ENCODE measurements at regions not wholly inside any gene's neighbourhood (a gene's known extent, or its start where the extent isn't known, plus 50 kb on each side); places are given as distances from the start of the nearest gene placed in this dataset.

DNA sequence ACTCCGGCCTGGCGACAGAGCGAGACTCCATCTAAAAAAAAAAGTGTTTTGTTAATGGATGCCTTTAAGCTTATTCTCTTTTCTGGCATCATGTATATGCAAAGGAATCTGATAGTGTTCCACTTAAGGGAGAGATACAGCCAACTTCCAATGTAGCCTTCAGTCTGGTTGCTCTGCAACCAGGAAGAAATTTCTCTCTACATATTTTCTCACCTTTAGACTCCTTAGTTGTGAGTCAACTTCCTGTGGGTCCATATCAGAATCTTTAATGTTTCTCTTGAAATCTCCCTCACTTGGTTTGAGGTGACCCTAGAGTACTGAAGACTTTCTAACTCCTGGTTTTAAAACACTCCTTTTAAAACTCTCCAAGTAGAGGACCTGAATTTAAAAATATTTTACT is 340.4 kb downstream of the SLC6A15 start:
- no peak overlapping the region for H3K4me3 ChIP-seq
- H3K36me3 ChIP-seq (ENCODE audit: insufficient read depth, low read length): no peaks in the 10 kb centered on the region
- no peaks in the 10 kb centered on the region for H3K9me3 ChIP-seq (ENCODE audit: low read depth, low read length)
- TF ChIP-seq POLR2AphosphoS5 (IDR thresholded peaks at IDR 0.05; ENCODE audit: borderline replicate concordance, low read depth, low read length): no peak
- DNase-seq (ENCODE audit: low read depth, low spot score): no peak
- no peak overlapping the region for H3K9ac ChIP-seq (ENCODE audit: insufficient read length)
- H3K27ac ChIP-seq: no peak overlapping the region

DNA sequence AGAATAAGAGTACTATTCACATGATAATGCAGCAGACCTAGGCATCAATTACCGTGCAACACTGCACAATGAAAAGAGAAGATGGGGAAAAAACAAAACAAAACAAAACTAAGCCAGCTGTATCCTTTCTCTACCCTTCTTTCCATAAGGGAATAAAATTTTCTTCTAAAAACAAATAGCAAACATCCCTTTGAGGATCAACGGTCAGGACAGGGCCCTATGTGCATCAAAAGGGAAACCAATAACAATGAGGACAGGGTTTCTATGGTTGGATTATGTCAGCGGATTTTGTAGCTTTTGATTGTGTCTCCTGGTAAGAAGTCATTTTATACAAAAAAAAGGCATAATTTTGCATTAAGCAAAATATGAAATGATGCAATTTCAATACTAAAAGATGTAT is 350.3 kb downstream of the SLC6A15 start:
- no peak overlapping the region for H3K4me3 ChIP-seq
- no peaks in the 10 kb centered on the region for H3K9me3 ChIP-seq (ENCODE audit: low read depth, low read length)
- no peak for TF ChIP-seq FOXP2 (optimal IDR thresholded peaks at IDR 0.05; ENCODE audit: control extremely low read depth, extremely low read length, insufficient read depth)
- no peak for TF ChIP-seq EZH2 (IDR thresholded peaks at IDR 0.05)
- TF ChIP-seq POLR2AphosphoS5 (IDR thresholded peaks at IDR 0.05; ENCODE audit: borderline replicate concordance, low read depth, low read length): no peak
- H3K9ac ChIP-seq (ENCODE audit: insufficient read length): no peak overlapping the region
- H3K27ac ChIP-seq: no peak overlapping the region
- DNase-seq (ENCODE audit: low read depth, low spot score): no peak
- H3K36me3 ChIP-seq (ENCODE audit: insufficient read depth, low read length): no peaks in the 10 kb centered on the region

DNA sequence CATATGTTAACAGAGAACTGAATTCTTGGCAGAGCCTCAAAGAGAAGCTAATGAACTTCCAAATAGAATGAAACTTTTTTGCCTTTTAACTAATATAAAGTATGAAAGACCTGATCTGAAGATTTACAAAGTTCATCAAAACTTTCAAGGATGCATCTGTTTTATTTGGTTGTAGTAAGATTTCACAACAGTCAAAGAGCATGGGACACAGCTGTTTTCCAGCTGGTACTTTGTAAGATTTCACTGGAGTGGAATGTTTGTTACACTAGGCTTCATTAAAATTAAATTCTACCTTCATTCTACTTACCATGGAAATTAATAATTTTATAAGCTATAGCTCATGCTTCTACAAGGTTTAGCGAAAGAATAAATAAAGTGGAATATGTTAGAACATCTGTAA is 351.2 kb downstream of the SLC6A15 start:
- H3K9ac ChIP-seq (ENCODE audit: insufficient read length): no peak overlapping the region

DNA sequence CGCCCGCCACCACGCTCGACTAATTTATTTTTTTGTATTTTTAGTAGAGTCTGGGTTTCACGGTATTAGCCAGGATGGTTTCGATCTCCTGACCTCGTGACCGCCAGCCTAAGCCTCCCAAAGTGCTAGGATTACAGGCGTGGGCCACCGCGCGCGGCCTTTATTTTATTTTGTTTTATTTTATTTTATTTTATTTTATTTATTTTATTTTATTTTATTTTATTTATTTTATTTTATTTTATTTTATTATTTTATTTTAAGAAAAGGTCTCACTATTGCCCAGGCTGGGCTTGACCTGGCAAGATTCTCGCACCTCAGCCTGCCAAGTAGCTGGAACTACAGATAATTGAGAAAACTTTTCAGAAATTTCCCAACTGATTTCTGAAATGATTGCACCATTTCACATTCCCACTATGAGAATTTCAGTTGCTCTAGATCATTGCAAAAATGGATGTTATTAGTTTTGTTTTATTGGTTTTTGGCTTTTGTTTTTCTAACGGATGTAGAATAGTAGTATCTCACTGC is 358.3 kb downstream of the SLC6A15 start:
- Histone ChIP-seq H3K36me3 (ENCODE audit: insufficient read depth, low read length) (no peaks in the 10 kb centered on the region), H3K27ac (no peak overlapping the region), H3K9me3 (ENCODE audit: low read depth, low read length) (no peaks in the 10 kb centered on the region), H3K9ac (ENCODE audit: insufficient read length) (no peak overlapping the region), H3K4me3 (no peak overlapping the region)
- TF ChIP-seq FOXP2 (optimal IDR thresholded peaks at IDR 0.05; ENCODE audit: control extremely low read depth, extremely low read length, insufficient read depth) (no peak), POLR2AphosphoS5 (IDR thresholded peaks at IDR 0.05; ENCODE audit: borderline replicate concordance, low read depth, low read length) (no peak), EZH2 (IDR thresholded peaks at IDR 0.05) (no peak)
- DNase-seq (ENCODE audit: low read depth, low spot score): no peak

More for the DNA sequence above, 351.2 kb downstream of the SLC6A15 start:
- H3K4me3 ChIP-seq: no peak overlapping the region
- H3K9me3 ChIP-seq (ENCODE audit: low read depth, low read length): no peaks in the 10 kb centered on the region
- H3K27ac ChIP-seq: no peak overlapping the region
- no peak for TF ChIP-seq POLR2AphosphoS5 (IDR thresholded peaks at IDR 0.05; ENCODE audit: borderline replicate concordance, low read depth, low read length)
- no peak for TF ChIP-seq FOXP2 (optimal IDR thresholded peaks at IDR 0.05; ENCODE audit: control extremely low read depth, extremely low read length, insufficient read depth)
- TF ChIP-seq EZH2 (IDR thresholded peaks at IDR 0.05): no peak
- no peak for DNase-seq (ENCODE audit: low read depth, low spot score)
- H3K36me3 ChIP-seq (ENCODE audit: insufficient read depth, low read length): no peaks in the 10 kb centered on the region

DNA sequence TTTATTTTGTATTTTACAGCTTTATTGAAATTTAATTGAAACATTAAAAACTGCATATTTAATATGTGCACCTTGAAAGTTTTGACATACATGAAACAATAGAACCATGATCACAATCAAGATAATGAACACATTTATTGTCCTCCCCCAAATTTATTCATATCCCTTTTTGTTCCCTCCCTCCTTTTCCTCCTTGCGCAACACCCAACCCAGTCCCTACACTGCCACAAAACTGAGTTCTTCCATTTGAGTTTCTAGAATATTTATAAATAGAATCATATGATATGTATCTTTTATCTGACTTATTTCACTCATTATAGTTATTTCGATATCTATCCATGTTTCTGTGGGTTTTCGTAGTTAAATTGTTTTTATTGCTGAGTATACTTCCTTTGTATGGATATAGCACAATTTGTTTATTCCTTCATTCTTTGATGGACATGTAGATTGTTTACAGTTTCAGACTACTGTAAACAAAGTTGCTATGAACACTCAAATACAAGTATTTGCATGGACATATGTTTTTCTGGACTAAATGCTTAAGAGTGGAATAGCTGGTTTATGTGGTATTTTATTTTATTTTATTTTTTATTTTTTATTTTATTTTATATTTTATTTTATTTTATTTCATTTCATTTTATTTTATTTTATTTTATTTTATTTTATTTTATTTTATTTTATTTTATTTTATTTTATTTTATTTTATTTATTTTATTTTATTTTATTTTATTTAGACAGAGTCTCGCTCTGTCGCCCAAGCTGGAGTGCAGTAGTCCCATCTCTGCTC is 359.1 kb downstream of the SLC6A15 start:
- Histone ChIP-seq H3K9ac (ENCODE audit: insufficient read length) (no peak overlapping the region), H3K4me3 (no peak overlapping the region), H3K36me3 (ENCODE audit: insufficient read depth, low read length) (no peaks in the 10 kb centered on the region), H3K27ac (no peak overlapping the region), H3K9me3 (ENCODE audit: low read depth, low read length) (no peaks in the 10 kb centered on the region)
- no peak for DNase-seq (ENCODE audit: low read depth, low spot score)
- TF ChIP-seq EZH2 (IDR thresholded peaks at IDR 0.05) (no peak), POLR2AphosphoS5 (IDR thresholded peaks at IDR 0.05; ENCODE audit: borderline replicate concordance, low read depth, low read length) (no peak), FOXP2 (optimal IDR thresholded peaks at IDR 0.05; ENCODE audit: control extremely low read depth, extremely low read length, insufficient read depth) (no peak)

DNA sequence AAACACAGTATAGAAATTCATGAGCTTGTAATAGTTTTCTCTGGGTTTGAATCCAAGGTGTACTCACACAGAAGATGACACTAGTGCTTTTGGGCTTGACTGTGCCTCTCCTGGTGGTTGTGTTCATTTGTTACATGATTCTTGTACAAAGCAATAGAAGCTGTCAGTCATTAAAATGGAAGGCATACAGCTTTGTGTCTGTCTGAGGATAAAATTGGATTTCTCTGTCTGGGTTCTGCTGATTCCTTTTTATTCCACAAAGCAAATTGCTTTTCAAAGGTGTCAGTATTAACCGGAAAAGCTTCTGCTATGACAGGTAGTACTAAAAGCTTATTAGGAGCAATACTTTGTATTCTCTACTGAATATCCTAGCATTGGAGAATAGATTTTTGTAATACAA is 361.2 kb downstream of the SLC6A15 start:
- DNase-seq (ENCODE audit: low read depth, low spot score): no peak
- no peak for TF ChIP-seq EZH2 (IDR thresholded peaks at IDR 0.05)
- TF ChIP-seq FOXP2 (optimal IDR thresholded peaks at IDR 0.05; ENCODE audit: control extremely low read depth, extremely low read length, insufficient read depth): no peak
- TF ChIP-seq POLR2AphosphoS5 (IDR thresholded peaks at IDR 0.05; ENCODE audit: borderline replicate concordance, low read depth, low read length): no peak
- Histone ChIP-seq H3K9me3 (ENCODE audit: low read depth, low read length) (no peaks in the 10 kb centered on the region), H3K4me3 (no peak overlapping the region), H3K9ac (ENCODE audit: insufficient read length) (no peak overlapping the region), H3K36me3 (ENCODE audit: insufficient read depth, low read length) (no peaks in the 10 kb centered on the region), H3K27ac (no peak overlapping the region)

DNA sequence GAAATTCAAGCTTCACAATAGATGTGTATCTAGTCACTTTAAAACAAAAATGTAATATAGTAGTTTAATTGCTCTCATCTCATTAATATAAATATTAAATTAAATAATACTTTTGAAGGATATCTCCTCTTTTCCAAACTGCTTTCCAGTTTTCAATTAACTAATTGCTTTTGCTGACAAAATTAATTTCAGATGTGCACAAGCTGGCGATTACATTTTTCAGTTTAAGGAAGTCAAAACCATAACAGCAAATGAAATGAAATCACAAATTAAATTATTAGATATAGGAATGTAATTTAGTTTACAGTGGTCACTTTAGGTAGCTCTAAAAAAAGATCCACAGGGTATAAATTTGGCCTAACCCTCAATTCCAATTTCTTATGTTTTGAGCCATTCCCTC is 362.1 kb downstream of the SLC6A15 start:
- TF ChIP-seq EZH2 (IDR thresholded peaks at IDR 0.05) (no peak), POLR2AphosphoS5 (IDR thresholded peaks at IDR 0.05; ENCODE audit: borderline replicate concordance, low read depth, low read length) (no peak)
- no peak overlapping the region for H3K27ac ChIP-seq
- H3K9me3 ChIP-seq (ENCODE audit: low read depth, low read length): no peaks in the 10 kb centered on the region
- no peak overlapping the region for H3K4me3 ChIP-seq
- DNase-seq (ENCODE audit: low read depth, low spot score): no peak
- no peaks in the 10 kb centered on the region for H3K36me3 ChIP-seq (ENCODE audit: insufficient read depth, low read length)
- no peak overlapping the region for H3K9ac ChIP-seq (ENCODE audit: insufficient read length)

DNA sequence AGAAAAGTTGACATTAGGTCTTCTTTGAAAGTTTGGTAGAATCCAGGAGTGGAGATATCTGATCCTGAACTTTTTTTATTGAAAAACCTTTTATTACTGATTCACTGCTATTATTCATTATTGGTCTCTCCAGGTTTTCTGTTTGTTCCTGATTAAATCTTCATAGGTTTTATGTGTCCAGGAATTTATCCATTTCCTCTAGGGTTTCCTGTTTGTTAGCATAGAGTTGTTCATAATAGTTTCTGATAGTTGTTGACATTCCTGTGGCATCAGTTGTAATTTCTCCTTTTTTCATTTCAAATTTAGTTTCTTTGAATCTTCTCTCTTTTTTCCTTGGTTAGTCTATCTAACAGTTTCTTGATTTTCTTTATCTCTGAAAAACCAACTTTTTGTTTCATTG is 370.3 kb downstream of the SLC6A15 start:
- no peaks in the 10 kb centered on the region for H3K9me3 ChIP-seq (ENCODE audit: low read depth, low read length)
- peak; percentile 18 for DNase-seq (ENCODE audit: low read depth, low spot score)
- H3K36me3 ChIP-seq (ENCODE audit: insufficient read depth, low read length): no peaks in the 10 kb centered on the region
- no peak overlapping the region for H3K9ac ChIP-seq (ENCODE audit: insufficient read length)
- no peak overlapping the region for H3K27ac ChIP-seq
- H3K4me3 ChIP-seq: no peak overlapping the region
- TF ChIP-seq FOXP2 (optimal IDR thresholded peaks at IDR 0.05; ENCODE audit: control extremely low read depth, extremely low read length, insufficient read depth) (no peak), POLR2AphosphoS5 (IDR thresholded peaks at IDR 0.05; ENCODE audit: borderline replicate concordance, low read depth, low read length) (no peak), EZH2 (IDR thresholded peaks at IDR 0.05) (no peak)

DNA sequence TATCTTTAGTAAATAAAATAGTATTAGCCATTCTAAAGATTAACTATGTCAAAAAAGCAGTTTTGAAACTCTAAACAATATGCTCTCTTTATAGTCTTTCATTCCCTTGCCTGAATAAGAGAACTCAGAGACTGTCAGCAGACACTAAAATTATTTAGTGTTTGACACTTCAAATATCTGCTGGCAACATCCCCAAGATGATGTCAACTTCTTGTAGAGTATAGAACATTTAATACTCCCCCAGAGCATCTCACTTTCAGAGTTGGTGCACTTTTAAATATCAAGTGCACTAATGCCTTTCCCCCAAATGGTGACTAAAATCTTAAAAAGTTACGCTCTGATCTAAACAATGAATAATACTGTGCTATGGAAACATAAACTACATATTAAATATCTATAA is 374.9 kb downstream of the SLC6A15 start:
- no peak overlapping the region for H3K27ac ChIP-seq
- no peak overlapping the region for H3K9ac ChIP-seq (ENCODE audit: insufficient read length)

More for the DNA sequence above, 374.9 kb downstream of the SLC6A15 start:
- Histone ChIP-seq H3K36me3 (ENCODE audit: insufficient read depth, low read length) (no peaks in the 10 kb centered on the region), H3K9me3 (ENCODE audit: low read depth, low read length) (no peaks in the 10 kb centered on the region), H3K4me3 (no peak overlapping the region)
- DNase-seq (ENCODE audit: low read depth, low spot score): no peak
- TF ChIP-seq POLR2AphosphoS5 (IDR thresholded peaks at IDR 0.05; ENCODE audit: borderline replicate concordance, low read depth, low read length) (no peak), EZH2 (IDR thresholded peaks at IDR 0.05) (no peak), FOXP2 (optimal IDR thresholded peaks at IDR 0.05; ENCODE audit: control extremely low read depth, extremely low read length, insufficient read depth) (no peak)
